Bronchial epithelial cell (primary cell): ENCODE measurements at regions not wholly inside any gene's neighbourhood (a gene's known extent, or its start where the extent isn't known, plus 50 kb on each side); places are given as distances from the start of the nearest gene placed in this dataset.
"Not testable (repeated sequence)": the region's sequence is repeated elsewhere in the genome, so short reads cannot be mapped to it uniquely, and the experiment has no call there.

Experiments used
- DNase-seq: peaks from one replicate; pipeline ENCODE4 v3.0.0-alpha.2; 2010; ENCODE audit warnings: low read depth
- FAIRE-seq: peaks from 2 replicates; lab custom pipeline; 2011; peaks lifted over from hg19 to GRCh38; lab: Jason Lieb, UNC
- H3K27me3 ChIP-seq: 2 replicates; pipeline ENCODE4 v1.5.1; 2011; ENCODE audit warnings: low read length; ENCODE audit not compliant: control insufficient read depth, insufficient read depth
- H3K36me3 ChIP-seq: 2 replicates; pipeline ENCODE4 v1.5.1; 2011; ENCODE audit warnings: low read length; ENCODE audit not compliant: control insufficient read depth, insufficient read depth
- H3K4me3 ChIP-seq: 2 replicates; pipeline ENCODE4 v1.5.1; 2011; ENCODE audit warnings: mild to moderate bottlenecking, low read depth, low read length, control low read depth
- CTCF ChIP-seq: IDR thresholded peaks from 2 replicates; pipeline ENCODE4 v1.5.1; 2011; ENCODE audit warnings: mild to moderate bottlenecking, moderate library complexity, low read length, control low read depth, inconsistent platforms; ENCODE audit not compliant: insufficient read depth, severe bottlenecking

- DNase-seq, H3K4me3 ChIP-seq, H3K27me3 ChIP-seq, H3K36me3 ChIP-seq, FAIRE-seq: not testable (repeated sequence)
These were observed 117.0 kb downstream of the SDHAF3 start for GRCh38 chr7:97234494-97234893.

- FAIRE-seq (no peak), DNase-seq (no peak)
- no peak for TF ChIP-seq CTCF
- no peak overlapping the region for H3K4me3 ChIP-seq
- no peaks in the 10 kb centered on the region for H3K27me3 ChIP-seq
- no peaks in the 10 kb centered on the region for H3K36me3 ChIP-seq
These were observed 128.8 kb downstream of the SDHAF3 start for GRCh38 chr7:97246317-97246716.

GRCh38 chr7:97258187-97258586 lies 140.7 kb downstream of the SDHAF3 start:
- not testable (repeated sequence) for FAIRE-seq, DNase-seq, H3K4me3 ChIP-seq, H3K27me3 ChIP-seq, H3K36me3 ChIP-seq

- H3K36me3 ChIP-seq, result no peaks in the 10 kb centered on the region
- no peak for FAIRE-seq
- no peak overlapping the region for H3K4me3 ChIP-seq
- no peak for TF ChIP-seq CTCF
- H3K27me3 ChIP-seq, result no peaks in the 10 kb centered on the region
- DNase-seq, result no peak
These were observed 152.2 kb downstream of the SDHAF3 start for GRCh38 chr7:97269741-97270140.

- H3K4me3 ChIP-seq, result no peak overlapping the region
- DNase-seq, result no peak
- no peak for TF ChIP-seq CTCF
- FAIRE-seq, result no peak
- H3K36me3 ChIP-seq, result no peaks in the 10 kb centered on the region
- no peaks in the 10 kb centered on the region for H3K27me3 ChIP-seq
These were observed 152.8 kb downstream of the SDHAF3 start for GRCh38 chr7:97270280-97270679.

- H3K36me3 ChIP-seq, result no peaks in the 10 kb centered on the region
- no peak for TF ChIP-seq CTCF
- FAIRE-seq (no peak), DNase-seq (no peak)
- H3K4me3 ChIP-seq, result no peak overlapping the region
- H3K27me3 ChIP-seq, result no peaks in the 10 kb centered on the region
These were observed 154.1 kb downstream of the SDHAF3 start for GRCh38 chr7:97271619-97272018.

- FAIRE-seq (no peak), DNase-seq (no peak)
- no peaks in the 10 kb centered on the region for H3K27me3 ChIP-seq
- TF ChIP-seq CTCF, result no peak
- no peak overlapping the region for H3K4me3 ChIP-seq
- H3K36me3 ChIP-seq, result no peaks in the 10 kb centered on the region
These were observed 154.9 kb downstream of the SDHAF3 start for GRCh38 chr7:97272237-97272975.
